T47D (cell line): ENCODE measurements at regions not wholly inside any gene's neighbourhood (a gene's known extent, or its start where the extent isn't known, plus 50 kb on each side); places are given as distances from the start of the nearest gene placed in this dataset.
"Not testable (repeated sequence)": the region's sequence is repeated elsewhere in the genome, so short reads cannot be mapped to it uniquely, and the experiment has no call there.

Source experiments
- DNase-seq, 2 experiments: peaks; one replicate each; pipeline versions ENCODE4 v3.0.0 to v3.0.0-alpha.2; 2011 to 2012; ENCODE audit warnings: low read depth in 1 of 2, low spot score in 1 of 2
- JUND ChIP-seq: IDR thresholded peaks from 2 replicates; pipeline ENCODE4 v1.6.1; 2012; ENCODE audit warnings: low read depth
- in situ Hi-C: cut with HindIII; loops from 2 replicates; pipeline ENCODE4 v1.10.0; 2016; ENCODE audit warnings: low sequenced_read_pairs, low pct_unique_long_range_greater_than_20kb

DNA sequence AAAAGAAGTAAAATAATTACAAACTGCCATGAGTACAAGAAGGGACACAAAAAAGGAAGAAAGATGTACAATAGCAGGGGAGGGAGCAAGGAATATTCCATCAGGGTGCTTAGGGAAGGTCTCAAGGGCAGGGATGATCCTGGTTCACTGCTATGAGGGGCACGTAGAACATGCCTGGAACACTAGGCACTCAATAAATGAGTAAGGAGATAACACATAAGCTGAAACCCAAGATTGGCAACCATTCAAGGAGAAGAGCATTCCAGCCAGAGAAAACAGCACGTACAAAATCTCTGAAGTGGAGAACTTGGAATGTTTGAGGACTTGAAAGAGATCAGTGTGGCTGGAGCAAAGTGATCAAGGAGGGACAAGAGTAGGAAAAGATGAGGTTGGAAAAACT, 103.2 kb downstream of the FAM161A start:
- DNase-seq: no peak
- TF ChIP-seq JUND: no peak
- in situ Hi-C loops: no loop called here

GRCh38 chr2:61742955-61743354, 110.9 kb downstream of the FAM161A start:
- in situ Hi-C loops: no loop called here
- no peak for TF ChIP-seq JUND
- no peak for DNase-seq

- DNase-seq: no peak
- in situ Hi-C loops: no loop called here
- no peak for TF ChIP-seq JUND
These were observed 116.0 kb downstream of the FAM161A start for GRCh38 chr2:61737841-61738240.

GRCh38 chr2:61736953-61737352, 116.9 kb downstream of the FAM161A start:
- TF ChIP-seq JUND: no peak
- in situ Hi-C loops: no loop called here
- no peak for DNase-seq

- DNase-seq: no peak
- in situ Hi-C loops: no loop called here
- no peak for TF ChIP-seq JUND
These were observed 120.3 kb downstream of the FAM161A start for GRCh38 chr2:61733563-61733962.

- no peak for TF ChIP-seq JUND
- in situ Hi-C loops: no loop called here
- no peak for DNase-seq
These were observed 121.1 kb downstream of the FAM161A start for GRCh38 chr2:61732787-61733186.

DNA sequence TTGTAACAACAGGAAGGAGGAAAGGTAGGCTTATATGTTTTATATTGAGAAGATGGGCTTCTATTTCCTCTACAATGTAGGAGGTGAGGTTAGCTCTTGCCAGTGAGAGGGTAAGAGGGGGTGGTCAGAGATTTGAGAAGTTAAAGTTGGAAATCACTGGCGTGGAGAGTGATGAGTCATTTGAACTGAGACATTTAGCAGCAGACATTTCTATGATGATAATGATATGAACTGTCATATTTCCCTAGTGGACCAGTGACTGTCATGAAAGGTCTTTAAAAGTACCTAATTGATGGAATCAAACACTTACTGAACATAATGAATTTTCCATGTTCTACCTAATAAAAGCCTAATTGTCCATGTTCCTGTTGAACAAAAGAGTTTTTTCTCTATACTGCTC, 126.1 kb downstream of the FAM161A start:
- in situ Hi-C loops: no loop called here
- DNase-seq: no peak
- TF ChIP-seq JUND: no peak

- in situ Hi-C loops: no loop called here
- no peak for DNase-seq
- no peak for TF ChIP-seq JUND
These were observed 127.2 kb downstream of the FAM161A start for GRCh38 chr2:61726456-61727209.

DNA sequence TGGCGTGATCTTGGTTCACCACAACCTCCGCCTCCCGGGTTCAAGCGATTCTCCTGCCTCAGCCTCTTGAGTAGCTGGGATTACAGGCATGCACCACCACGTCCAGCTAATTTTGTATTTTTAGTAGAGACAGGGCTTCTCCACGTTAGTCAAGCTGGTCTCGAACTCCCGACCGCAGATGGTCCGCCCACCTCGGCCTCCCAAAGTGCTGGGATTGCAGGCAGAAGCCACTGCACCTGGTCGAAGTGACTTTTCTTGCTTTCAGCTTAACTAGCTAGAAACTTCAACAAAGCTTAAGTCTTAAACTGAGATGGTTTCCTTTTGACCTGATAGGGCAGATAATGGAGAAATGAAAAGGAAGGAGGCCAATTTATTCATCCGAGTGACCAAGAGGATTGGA, 130.5 kb downstream of the FAM161A start:
- in situ Hi-C loops, DNase-seq: not testable (repeated sequence)

DNA sequence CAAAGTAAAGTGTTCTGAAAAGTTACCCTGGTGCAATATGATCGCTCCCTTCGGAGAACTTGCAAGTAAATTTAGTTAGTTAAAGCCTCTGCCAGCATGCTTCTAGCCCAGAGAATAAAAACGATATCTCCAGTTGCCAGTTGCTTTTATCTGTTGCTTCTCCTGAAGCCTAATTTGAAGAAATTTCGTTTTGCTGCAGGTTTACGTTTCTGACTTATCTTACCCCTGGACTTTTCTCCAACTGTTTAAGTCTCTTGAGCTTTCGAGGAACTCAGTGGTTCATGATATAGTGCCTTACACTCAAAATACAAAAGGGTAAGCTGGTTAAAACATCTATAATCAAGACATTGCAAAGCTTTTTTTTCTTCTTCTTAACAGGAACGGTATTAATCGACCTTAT, 131.1 kb downstream of the FAM161A start:
- in situ Hi-C loops: no loop called here

GRCh38 chr2:61722318-61722717, 131.5 kb downstream of the FAM161A start:
- DNase-seq: no peak

More for the DNA sequence above, 131.1 kb downstream of the FAM161A start:
- TF ChIP-seq JUND: no peak
- no peak for DNase-seq

GRCh38 chr2:61721382-61721781, 132.5 kb downstream of the FAM161A start:
- DNase-seq: no peak
- in situ Hi-C loops: no loop called here
- no peak for TF ChIP-seq JUND

More at GRCh38 chr2:61722318-61722717, 131.5 kb downstream of the FAM161A start:
- no peak for TF ChIP-seq JUND
- in situ Hi-C loops: no loop called here

GRCh38 chr2:61720911-61721310, 132.9 kb downstream of the FAM161A start:
- in situ Hi-C loops: no loop called here
- no peak for DNase-seq
- no peak for TF ChIP-seq JUND

GRCh38 chr2:61718965-61719364, 134.9 kb downstream of the FAM161A start:
- TF ChIP-seq JUND: no peak
- in situ Hi-C loops: no loop called here
- DNase-seq: no peak
